Immature natural killer cell (primary cell): ENCODE measurements at regions not wholly inside any gene's neighbourhood (a gene's known extent, or its start where the extent isn't known, plus 50 kb on each side); places are given as distances from the start of the nearest gene placed in this dataset.

Source experiments
- DNase-seq, 3 donors: peaks; one replicate each; pipeline ENCODE4 v3.0.0; 2022; ENCODE audit warnings: mixed read lengths in 1 of 3
- H3K27ac Mint-ChIP-seq, 6 donors: one replicate each; pipeline ENCODE4 v1.8.0; 2020; ENCODE audit warnings: mixed read lengths in 6 of 6, mild to moderate bottlenecking in 5 of 6, inconsistent platforms in 4 of 6, moderate library complexity in 3 of 6
- H3K27me3 Mint-ChIP-seq, 3 donors: one replicate each; pipeline ENCODE4 v1.8.0; 2020 to 2021; ENCODE audit warnings: low read depth in 3 of 3, mild to moderate bottlenecking in 3 of 3, mixed read lengths in 3 of 3, moderate library complexity in 3 of 3, inconsistent platforms in 1 of 3
- H3K36me3 Mint-ChIP-seq, 3 donors: one replicate each; pipeline ENCODE4 v1.8.0; 2020; ENCODE audit warnings: mixed read lengths in 3 of 3, inconsistent platforms in 2 of 3, mild to moderate bottlenecking in 2 of 3
- H3K4me1 Mint-ChIP-seq, 2 donors: one replicate each; pipeline ENCODE4 v1.8.0; 2020; ENCODE audit warnings: inconsistent platforms in 2 of 2, mild to moderate bottlenecking in 2 of 2, mixed read lengths in 2 of 2, moderate library complexity in 1 of 2
- H3K4me3 Mint-ChIP-seq, 5 donors: one replicate each; pipeline ENCODE4 v1.8.0; 2020; ENCODE audit warnings: mild to moderate bottlenecking in 5 of 5, mixed read lengths in 5 of 5, inconsistent platforms in 3 of 5, moderate library complexity in 3 of 5
- H3K9me3 Mint-ChIP-seq, 6 donors: one replicate each; pipeline ENCODE4 v1.8.0; 2020; ENCODE audit warnings: mild to moderate bottlenecking in 6 of 6, mixed read lengths in 6 of 6, inconsistent platforms in 4 of 6, moderate library complexity in 3 of 6

- Mint-ChIP-seq H3K9me3 (peaks cover 12 to 69% (median 24%) of the 10 kb centered on the region in 6 donors), H3K27me3 (no peaks in the 10 kb centered on the region), H3K36me3 (no peaks in the 10 kb centered on the region), H3K4me3 (no peak overlapping the region), H3K27ac (no peak overlapping the region), H3K4me1 (no peaks in the 10 kb centered on the region)
- DNase-seq = no peak
Measured at GRCh38 chr2:21610304-21610703, 486.5 kb downstream of the TDRD15 start.

DNA sequence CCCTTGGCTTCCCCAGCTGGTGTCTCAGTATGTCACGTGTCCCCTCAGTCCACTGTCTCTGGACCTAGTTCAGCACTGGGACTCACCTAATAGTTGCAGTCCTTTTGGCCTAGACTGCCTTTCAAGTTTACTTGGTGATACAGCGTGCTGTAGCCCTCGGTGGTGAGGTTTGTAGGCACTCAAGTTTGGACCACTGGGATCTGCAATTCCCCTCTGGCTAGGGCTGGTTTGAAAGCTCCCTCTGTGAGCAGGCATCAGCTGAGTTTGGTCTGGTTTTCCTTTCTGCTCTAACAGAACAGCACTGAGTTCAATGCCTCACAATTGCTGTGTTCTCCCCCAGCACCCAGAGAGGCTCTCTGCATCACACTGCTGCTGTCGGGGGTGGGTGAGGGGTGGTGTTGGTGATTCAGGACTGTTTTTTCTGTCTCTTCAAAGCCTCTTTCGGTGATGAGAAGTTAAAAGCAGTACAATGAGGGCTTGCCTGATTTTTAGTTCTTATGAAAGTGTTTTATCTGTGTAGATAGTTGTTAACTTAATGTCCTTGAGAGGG is 494.2 kb downstream of the TDRD15 start:
- no peak for DNase-seq
- Mint-ChIP-seq H3K4me3 (no peak overlapping the region), H3K4me1 (no peaks in the 10 kb centered on the region), H3K36me3 (no peaks in the 10 kb centered on the region), H3K9me3 (peaks cover 14 to 38% (median 31%) of the 10 kb centered on the region in 6 donors), H3K27ac (no peak overlapping the region), H3K27me3 (peaks cover 0 to 1% (median 0%) of the 10 kb centered on the region in 3 donors)

DNA sequence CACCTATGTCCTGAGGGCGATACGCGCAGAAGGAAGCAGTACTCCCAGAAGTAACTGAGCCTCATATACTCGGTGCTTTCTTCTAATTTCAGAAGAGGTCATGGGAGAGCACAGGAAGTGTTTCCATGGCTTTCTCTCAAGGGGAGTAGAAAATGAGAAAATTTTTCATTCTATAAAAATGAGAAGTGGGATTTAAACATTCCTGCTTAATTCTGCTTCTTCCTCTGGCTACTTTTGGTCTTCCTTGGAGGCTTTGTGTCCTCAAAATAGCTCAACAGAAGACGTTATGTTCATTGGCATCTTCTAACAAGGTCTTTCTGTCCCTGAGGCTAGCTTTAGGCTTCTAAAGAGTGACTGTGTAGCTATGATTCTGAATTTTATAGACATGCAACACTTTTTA is 497.0 kb downstream of the TDRD15 start:
- no peaks in the 10 kb centered on the region for H3K36me3 Mint-ChIP-seq
- H3K27ac Mint-ChIP-seq = no peak overlapping the region
- DNase-seq = no peak
- peaks cover 0 to 1% (median 0%) of the 10 kb centered on the region in 3 donors for H3K27me3 Mint-ChIP-seq
- H3K4me3 Mint-ChIP-seq = no peak overlapping the region
- H3K4me1 Mint-ChIP-seq = no peaks in the 10 kb centered on the region
- peaks cover 7 to 26% (median 15%) of the 10 kb centered on the region in 6 donors for H3K9me3 Mint-ChIP-seq

- no peak overlapping the region for H3K4me3 Mint-ChIP-seq
- H3K27me3 Mint-ChIP-seq = peaks cover 0 to under 1% (median 0%) of the 10 kb centered on the region in 3 donors
- H3K9me3 Mint-ChIP-seq = peaks cover 0 to 25% (median 10%) of the 10 kb centered on the region in 6 donors
- H3K27ac Mint-ChIP-seq = no peak overlapping the region
- no peaks in the 10 kb centered on the region for H3K36me3 Mint-ChIP-seq
- no peaks in the 10 kb centered on the region for H3K4me1 Mint-ChIP-seq
- no peak for DNase-seq
Measured at GRCh38 chr2:21627938-21628337, 504.2 kb downstream of the TDRD15 start.

DNA sequence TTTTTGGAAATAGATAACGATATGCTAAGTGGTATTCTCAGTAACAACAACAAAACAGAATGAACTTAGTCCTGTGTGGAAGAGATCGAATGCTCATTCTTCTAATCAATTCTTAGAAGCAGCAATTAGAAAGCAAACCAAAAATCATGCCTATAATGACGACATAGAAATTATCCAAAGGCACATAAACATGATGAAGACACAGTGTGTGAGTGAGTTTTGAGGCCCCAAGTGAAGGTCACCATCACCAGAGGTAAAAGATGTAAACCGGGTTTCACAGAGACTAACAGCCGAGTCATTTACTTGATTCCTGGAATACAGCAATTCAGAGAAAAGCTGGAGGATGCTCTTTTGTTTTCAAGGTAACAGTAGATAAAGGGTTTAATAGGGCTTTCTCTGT is 509.2 kb downstream of the TDRD15 start:
- Mint-ChIP-seq H3K27me3 (peaks cover 0 to 2% (median 0%) of the 10 kb centered on the region in 3 donors), H3K4me1 (no peaks in the 10 kb centered on the region), H3K4me3 (no peak overlapping the region), H3K36me3 (no peaks in the 10 kb centered on the region), H3K9me3 (peaks cover 0 to 31% (median 9%) of the 10 kb centered on the region in 6 donors), H3K27ac (no peak overlapping the region)
- no peak for DNase-seq

- no peak for DNase-seq
- H3K36me3 Mint-ChIP-seq = no peaks in the 10 kb centered on the region
- peaks cover 0 to 27% (median 9%) of the 10 kb centered on the region in 6 donors for H3K9me3 Mint-ChIP-seq
- no peaks in the 10 kb centered on the region for H3K4me1 Mint-ChIP-seq
- no peak overlapping the region for H3K4me3 Mint-ChIP-seq
- peaks cover 0 to 2% (median 0%) of the 10 kb centered on the region in 3 donors for H3K27me3 Mint-ChIP-seq
- no peak overlapping the region for H3K27ac Mint-ChIP-seq
Measured at GRCh38 chr2:21633466-21633865, 509.7 kb downstream of the TDRD15 start.

GRCh38 chr2:21633911-21634310 is 510.1 kb downstream of the TDRD15 start:
- peaks cover 0 to 27% (median 9%) of the 10 kb centered on the region in 6 donors for H3K9me3 Mint-ChIP-seq
- peaks cover 0 to 2% (median 0%) of the 10 kb centered on the region in 3 donors for H3K27me3 Mint-ChIP-seq
- H3K36me3 Mint-ChIP-seq = no peaks in the 10 kb centered on the region
- no peaks in the 10 kb centered on the region for H3K4me1 Mint-ChIP-seq
- H3K27ac Mint-ChIP-seq = no peak overlapping the region
- H3K4me3 Mint-ChIP-seq = no peak overlapping the region
- DNase-seq = no peak

GRCh38 chr2:21640046-21640445 is 516.3 kb downstream of the TDRD15 start:
- DNase-seq = no peak
- Mint-ChIP-seq H3K36me3 (no peaks in the 10 kb centered on the region), H3K27ac (no peak overlapping the region), H3K4me3 (no peak overlapping the region), H3K4me1 (no peaks in the 10 kb centered on the region), H3K27me3 (peaks cover 0 to 2% (median 0%) of the 10 kb centered on the region in 3 donors), H3K9me3 (peaks cover 2 to 49% (median 14%) of the 10 kb centered on the region in 6 donors)

DNA sequence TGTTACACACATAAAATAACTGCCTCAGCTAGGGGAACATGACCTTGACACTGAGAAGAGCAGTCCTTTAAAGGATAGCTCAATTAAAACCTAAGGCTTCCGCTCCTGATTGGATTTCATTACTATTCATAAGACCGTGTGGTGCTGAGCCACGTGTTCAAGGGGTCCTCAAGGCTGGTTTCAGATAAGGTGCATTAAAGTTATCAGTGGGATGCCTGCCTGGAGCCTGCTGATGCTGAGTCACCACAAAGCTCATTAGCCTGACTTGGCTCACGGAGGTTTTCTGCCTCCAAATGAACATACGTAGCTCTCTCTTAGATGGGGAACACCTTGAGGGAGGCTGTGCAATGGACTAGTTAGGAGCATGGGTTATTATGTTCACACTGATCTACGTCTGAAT is 518.9 kb downstream of the TDRD15 start:
- DNase-seq = no peak
- no peaks in the 10 kb centered on the region for H3K4me1 Mint-ChIP-seq
- H3K4me3 Mint-ChIP-seq = no peak overlapping the region
- H3K9me3 Mint-ChIP-seq = peaks cover 2 to 61% (median 19%) of the 10 kb centered on the region in 6 donors
- no peak overlapping the region for H3K27ac Mint-ChIP-seq
- peaks cover 0 to 2% (median 0%) of the 10 kb centered on the region in 3 donors for H3K27me3 Mint-ChIP-seq
- no peaks in the 10 kb centered on the region for H3K36me3 Mint-ChIP-seq

DNA sequence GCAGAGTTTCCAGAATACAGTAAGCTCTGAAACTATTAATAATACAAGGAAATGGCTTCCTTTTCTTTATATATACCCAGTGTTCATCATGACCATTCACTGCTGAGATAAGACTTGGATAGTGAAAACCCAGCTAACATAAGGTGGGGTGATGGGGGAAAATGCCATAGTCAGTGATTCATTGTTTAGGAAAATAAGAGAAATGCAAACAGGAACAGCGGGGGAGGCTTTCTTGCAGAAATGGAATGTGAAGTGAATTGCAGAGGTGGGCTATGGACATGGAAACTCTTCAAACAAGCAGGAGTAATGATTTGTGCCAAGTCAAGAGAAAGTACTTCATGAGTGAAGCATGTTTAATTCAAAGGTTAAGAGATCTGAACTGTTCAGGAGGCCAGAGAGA is 519.4 kb downstream of the TDRD15 start:
- Mint-ChIP-seq H3K36me3 (no peaks in the 10 kb centered on the region), H3K4me3 (no peak overlapping the region)

GRCh38 chr2:21644266-21644665 is 520.5 kb downstream of the TDRD15 start:
- Mint-ChIP-seq H3K4me3 (no peak overlapping the region), H3K9me3 (peaks cover 8 to 66% (median 23%) of the 10 kb centered on the region in 6 donors), H3K4me1 (no peaks in the 10 kb centered on the region), H3K27me3 (peaks cover 0 to 2% (median 0%) of the 10 kb centered on the region in 3 donors), H3K36me3 (no peaks in the 10 kb centered on the region), H3K27ac (no peak overlapping the region)
- no peak for DNase-seq

More for the DNA sequence above, 519.4 kb downstream of the TDRD15 start:
- Mint-ChIP-seq H3K27me3 (peaks cover 0 to 2% (median 0%) of the 10 kb centered on the region in 3 donors), H3K9me3 (peaks cover 4 to 61% (median 19%) of the 10 kb centered on the region in 6 donors), H3K27ac (no peak overlapping the region), H3K4me1 (no peaks in the 10 kb centered on the region)
- DNase-seq = no peak

- Mint-ChIP-seq H3K36me3 (no peaks in the 10 kb centered on the region), H3K4me3 (no peak overlapping the region), H3K27ac (no peak overlapping the region), H3K4me1 (no peaks in the 10 kb centered on the region), H3K9me3 (peaks cover 8 to 55% (median 20%) of the 10 kb centered on the region in 6 donors), H3K27me3 (peaks cover 0 to 2% (median 0%) of the 10 kb centered on the region in 3 donors)
- no peak for DNase-seq
Measured at GRCh38 chr2:21646345-21646744, 522.6 kb downstream of the TDRD15 start.

GRCh38 chr2:21650569-21650968 is 526.8 kb downstream of the TDRD15 start:
- Mint-ChIP-seq H3K4me3 (no peak overlapping the region), H3K4me1 (no peaks in the 10 kb centered on the region), H3K27ac (no peak overlapping the region), H3K27me3 (no peaks in the 10 kb centered on the region), H3K36me3 (no peaks in the 10 kb centered on the region), H3K9me3 (peaks cover 7 to 40% (median 17%) of the 10 kb centered on the region in 6 donors)
- DNase-seq = no peak

- no peaks in the 10 kb centered on the region for H3K27me3 Mint-ChIP-seq
- no peak for DNase-seq
- H3K9me3 Mint-ChIP-seq = peaks cover 3 to 30% (median 14%) of the 10 kb centered on the region in 6 donors
- no peak overlapping the region for H3K27ac Mint-ChIP-seq
- H3K36me3 Mint-ChIP-seq = no peaks in the 10 kb centered on the region
- no peaks in the 10 kb centered on the region for H3K4me1 Mint-ChIP-seq
- H3K4me3 Mint-ChIP-seq = no peak overlapping the region
Measured at GRCh38 chr2:21655136-21655535, 531.4 kb downstream of the TDRD15 start.
